HuH-7.5 (cell line): ENCODE measurements at regions not wholly inside any gene's neighbourhood (a gene's known extent, or its start where the extent isn't known, plus 50 kb on each side); places are given as distances from the start of the nearest gene placed in this dataset.
"Not testable (repeated sequence)": the region's sequence is repeated elsewhere in the genome, so short reads cannot be mapped to it uniquely, and the experiment has no call there.

Source experiments
- DNase-seq: peaks from one replicate; pipeline ENCODE4 v3.0.0; 2011; ENCODE audit warnings: low spot score

DNA sequence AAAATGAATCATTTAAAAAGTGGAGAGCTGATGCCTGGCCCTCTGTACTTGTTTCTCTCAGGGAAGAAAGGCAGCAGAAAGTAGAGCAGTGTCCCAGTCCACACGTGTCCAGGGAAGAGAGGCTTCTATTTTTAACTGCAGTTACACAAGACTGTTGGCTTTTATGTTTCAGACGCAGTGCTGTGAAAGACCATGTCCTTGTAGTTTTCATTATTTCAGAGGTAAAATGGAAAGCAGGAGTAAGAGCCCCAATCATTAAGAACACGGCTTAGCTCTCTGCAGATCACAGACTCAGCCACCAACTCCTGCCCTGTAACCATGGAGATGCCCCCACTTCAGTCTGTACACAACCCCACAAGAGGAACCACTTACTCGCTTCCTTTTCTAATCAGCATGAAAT lies 336.3 kb downstream of the DAD1 start:
- DNase-seq, result no peak

DNA sequence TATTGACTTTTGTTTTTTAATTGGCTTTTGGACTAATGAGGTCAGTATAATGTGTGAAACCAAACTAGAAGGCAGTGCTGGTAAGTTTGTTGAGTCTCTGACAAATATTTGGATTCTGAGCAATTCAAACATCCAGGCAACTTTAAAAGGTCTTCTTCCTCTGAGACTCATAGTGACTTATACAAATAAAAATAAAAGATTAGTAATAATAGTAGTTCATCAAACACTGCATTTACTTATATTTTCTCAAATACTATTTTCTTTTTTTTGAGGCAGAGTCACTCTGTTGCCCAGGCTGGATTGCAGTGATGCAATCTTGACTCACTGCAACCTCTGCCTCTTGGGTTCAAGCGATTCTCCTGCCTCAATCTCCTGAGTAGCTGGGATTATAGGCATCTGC lies 337.9 kb downstream of the DAD1 start:
- no peak for DNase-seq

DNA sequence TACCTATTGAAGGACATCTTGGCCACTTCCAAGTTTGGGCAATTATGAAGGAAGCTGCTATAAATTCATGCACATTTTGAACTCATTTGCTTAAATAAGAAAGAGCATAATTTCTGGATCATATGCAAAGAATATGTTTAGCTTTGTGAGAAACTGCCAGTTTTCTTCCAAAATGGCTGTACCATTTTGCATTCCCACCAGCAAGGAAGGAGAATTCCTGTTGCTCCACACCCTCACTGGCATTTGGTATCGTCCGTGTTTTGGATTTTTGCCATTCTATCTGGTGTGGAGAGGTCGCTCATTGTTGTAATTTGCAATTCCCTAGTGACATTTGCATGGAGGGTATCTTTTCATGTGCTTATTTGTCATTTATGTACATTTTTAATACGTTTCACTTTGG lies 339.3 kb downstream of the DAD1 start:
- DNase-seq, result no peak

DNA sequence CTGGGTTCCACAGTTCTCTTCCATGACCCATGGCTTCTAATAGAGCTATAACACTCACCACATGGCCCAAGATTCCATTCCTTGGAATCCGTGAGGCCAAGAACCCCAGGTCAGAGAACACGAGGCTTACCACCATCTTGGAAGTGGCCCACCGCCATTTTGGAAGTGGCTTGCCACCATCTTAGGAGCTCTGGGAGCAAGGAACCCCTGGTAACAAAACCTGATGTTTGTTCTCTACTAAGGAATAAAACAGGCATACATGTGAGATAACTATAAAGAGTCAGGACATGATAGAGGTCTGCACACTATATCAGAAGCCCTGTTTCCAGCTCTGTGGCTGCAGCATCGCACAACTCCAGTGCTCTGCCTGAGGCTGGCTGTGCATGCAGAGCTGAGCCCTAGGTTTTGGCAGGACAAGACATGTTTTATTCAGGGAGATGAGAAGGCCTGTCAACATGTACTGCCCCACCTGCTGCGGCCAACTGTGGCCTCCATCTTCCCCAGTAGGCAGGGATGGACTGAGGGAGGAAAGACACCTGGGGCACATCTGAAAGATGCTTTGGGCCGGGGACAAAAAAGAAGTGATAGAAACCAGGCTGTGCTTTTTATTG lies 344.9 kb downstream of the DAD1 start:
- no peak for DNase-seq

DNA sequence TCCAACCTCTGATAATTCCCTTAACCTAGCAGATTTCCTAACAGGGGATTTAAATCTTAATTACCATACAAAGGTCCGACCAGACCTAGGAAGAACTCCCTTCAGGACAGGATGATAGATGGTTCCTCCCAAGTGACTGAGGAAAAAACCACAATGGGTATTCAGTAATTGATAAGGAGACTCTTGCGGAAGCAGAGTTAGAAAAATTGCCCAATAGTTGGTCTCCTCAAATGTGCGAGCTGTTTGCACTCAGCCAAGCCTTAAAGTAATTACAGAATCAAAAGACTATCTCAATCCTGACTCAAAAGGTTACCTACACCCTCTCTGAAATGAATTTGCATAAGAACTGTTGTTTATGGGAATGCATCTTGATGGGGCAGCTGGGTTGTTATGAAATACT lies 350.7 kb downstream of the DAD1 start:
- not testable (repeated sequence) for DNase-seq

DNA sequence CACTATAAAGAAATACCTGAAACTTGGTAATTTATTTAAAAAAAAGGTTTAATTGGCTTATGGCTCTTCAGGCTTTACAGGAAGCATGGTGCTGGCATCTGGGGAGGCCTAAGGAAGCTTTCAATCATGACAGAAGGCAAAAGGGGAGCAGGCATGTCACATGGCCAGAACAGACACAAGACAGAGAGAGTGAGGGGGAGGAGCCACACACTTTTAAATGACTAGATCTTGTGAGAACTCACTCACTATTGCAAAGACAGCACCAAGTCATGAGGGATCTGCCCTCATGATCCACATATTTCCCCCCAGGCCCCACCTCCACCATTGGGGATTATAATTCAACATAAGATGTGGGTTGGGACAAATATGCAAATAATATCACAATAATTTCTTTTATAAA lies 355.6 kb downstream of the DAD1 start:
- DNase-seq, result no peak

DNA sequence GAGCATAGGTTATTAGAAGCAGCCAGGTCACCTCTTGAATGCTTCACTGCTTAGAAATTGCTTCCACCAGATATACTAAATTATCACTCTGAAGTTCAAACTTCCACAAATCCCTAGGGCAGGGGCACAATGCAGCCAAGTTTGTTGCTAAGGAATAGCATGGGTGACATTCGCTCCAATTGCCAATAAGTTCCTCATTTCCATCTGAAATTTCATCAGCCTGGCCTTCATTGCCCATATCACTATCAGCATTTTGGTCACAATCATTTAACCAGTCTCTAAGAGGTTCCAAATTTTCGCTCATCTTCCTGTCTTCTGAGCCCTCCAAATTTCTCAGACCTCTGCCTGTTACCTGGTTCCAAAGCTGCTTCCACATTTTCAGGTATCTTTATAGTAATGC lies 356.1 kb downstream of the DAD1 start:
- no peak for DNase-seq

DNA sequence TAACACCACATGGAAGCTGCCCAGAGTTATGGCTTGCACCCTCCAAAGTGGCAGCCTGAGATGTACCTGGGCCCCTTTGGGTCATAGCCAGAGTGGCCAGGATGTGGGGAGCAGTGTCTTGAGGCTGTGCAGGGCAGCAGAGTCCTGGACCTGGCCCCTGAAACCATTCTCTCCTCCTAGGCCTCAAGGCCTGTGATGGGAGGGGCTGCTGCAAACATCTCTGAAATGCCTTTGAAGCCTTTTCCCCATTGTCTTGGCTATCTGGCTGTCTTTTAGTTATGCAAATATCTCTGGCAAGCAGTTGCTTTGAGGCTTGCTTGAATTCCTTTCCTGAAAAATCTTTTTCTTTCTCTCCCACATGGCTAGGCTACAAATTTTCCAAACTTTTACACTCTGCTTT lies 356.5 kb downstream of the DAD1 start:
- DNase-seq, result no peak

DNA sequence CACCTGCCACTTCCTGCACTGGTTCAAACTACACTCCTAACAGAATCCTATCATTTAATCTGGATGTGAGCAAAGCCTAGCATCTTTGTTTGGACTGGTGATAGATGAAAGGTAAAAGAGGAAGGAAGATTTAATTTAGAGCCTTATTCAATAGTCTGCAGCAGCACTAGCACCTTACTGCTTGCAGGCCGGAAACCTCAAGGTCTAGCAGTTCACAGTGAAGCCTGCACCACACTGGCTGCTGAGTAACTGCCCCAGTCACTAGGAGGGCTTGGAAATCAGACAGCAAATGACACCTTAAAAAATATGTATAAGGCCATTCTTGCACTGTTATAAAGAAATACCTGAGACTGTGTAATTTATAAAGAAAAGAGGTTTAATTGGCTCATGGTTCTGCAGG lies 358.0 kb downstream of the DAD1 start:
- DNase-seq, result no peak

DNA sequence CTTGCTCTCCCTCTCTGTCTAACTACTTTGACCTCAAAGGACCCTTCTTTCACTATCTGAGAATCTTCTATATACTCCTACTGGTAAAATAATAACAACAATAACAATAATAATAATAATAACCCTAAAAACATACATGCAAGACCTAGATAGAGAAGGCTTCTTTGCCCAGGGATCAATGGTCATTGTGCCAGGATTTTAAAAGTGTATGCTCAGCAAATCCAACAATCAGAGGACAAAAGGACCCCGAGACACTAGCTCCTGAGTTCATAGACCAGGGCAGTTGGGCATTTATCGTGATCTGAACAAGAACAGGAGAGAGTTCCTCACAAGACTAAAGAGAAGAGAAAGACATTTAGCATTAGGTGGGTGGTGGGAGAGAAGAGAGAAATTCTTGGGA lies 358.5 kb downstream of the DAD1 start:
- no peak for DNase-seq

DNA sequence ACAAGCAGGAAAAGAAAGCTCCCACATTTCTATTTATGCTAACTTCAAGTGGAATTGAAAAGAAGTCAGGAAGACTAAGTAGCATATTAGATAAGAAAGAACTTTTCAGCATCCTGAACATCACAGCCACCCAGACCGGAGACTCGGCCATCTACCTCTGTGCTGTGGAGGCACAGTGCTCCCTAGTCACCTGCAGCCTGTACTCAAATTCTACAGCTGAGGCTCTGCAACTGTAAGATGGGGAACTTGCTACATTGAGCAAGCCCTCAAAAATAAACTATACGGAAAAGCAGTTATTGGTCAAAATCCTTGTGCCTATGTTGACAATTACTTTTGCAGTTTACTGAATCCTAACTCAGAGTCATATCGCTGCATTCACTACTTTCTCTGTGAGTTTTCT lies 361.9 kb downstream of the DAD1 start:
- DNase-seq, result no peak

DNA sequence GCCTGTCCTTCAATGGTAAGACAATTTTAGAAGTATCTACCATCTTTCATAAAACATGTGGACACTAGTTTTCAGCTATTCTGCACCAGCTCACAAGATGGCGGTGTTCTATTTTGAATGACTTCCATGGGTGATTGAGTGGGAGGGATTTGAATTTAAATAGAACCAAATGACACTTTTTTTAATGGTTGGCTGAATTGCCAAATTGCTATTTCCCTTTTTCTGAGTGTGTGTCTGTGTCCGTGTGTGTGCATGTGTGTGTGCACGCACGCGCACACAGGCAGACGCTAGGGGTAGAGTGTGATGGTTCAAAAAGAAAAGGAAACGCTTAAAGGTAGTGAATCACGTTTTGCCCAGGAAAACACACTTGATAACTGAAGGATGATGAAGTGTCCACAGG lies 362.6 kb downstream of the DAD1 start:
- DNase-seq, result no peak

DNA sequence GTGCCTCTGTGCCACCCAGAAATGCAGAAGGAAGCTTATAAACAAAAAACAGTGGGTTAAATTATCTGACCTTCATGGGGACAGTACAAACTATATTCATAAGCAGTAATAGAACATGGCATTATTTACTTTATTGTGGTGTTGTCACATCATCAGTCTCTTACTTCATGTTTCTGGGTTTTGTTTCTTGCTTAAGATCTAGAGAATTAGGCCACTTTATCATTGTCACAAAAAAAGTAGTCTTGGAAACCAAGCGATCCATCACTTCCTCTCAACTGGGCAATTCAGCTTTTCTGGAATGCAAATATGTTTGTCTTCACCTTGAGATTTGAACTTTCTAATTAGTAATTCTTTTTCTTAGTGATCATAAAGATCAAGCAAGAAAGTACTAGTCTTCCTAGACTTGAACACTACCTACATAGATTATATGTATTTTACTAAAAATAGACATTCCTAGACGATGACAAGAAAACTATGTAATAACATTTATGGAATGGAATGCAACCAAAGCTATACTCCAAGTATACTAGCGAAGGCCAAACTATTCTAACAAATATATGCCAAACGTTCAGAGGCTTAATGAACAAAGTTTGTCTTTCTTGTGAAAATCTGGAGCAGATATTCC lies 363.4 kb downstream of the DAD1 start:
- no peak for DNase-seq

DNA sequence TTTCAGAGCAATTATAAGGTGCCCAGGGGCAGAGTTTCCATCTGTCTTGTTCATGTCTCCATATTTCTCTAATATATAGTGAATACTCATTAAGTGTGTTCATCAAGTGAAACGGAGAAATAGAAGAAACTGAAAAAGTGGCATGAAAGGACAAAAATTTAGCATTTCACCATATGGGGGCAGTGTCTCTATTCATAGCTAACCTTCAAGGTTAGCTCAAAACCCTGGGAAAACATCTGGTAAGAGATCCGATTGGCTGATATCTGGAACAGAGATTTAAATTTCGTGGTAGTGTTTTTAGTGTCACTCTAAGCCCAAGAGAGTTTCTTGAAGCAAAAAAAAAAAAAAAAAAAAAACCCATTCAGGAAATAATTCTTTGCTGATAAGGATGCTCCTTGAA lies 367.5 kb downstream of the DAD1 start:
- no peak for DNase-seq

DNA sequence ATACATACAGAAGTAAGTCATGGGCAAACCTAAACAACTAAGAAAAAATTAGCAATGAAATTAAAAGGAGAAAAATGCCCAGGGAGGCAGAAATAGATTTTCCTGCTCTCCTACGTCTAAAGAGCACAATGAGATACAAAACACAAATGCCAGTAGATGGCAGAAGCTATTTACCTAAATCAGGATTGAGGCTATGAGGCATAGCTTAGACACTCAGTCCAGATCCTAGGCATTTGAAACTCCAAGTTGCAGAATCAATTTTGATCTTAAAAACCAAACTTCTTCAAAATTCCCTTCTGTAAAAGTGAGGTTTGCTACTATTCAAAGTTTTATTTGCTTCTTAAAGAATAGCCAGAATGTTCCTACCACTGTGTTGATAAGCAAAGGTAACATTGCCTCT lies 368.6 kb downstream of the DAD1 start:
- DNase-seq, result no peak

DNA sequence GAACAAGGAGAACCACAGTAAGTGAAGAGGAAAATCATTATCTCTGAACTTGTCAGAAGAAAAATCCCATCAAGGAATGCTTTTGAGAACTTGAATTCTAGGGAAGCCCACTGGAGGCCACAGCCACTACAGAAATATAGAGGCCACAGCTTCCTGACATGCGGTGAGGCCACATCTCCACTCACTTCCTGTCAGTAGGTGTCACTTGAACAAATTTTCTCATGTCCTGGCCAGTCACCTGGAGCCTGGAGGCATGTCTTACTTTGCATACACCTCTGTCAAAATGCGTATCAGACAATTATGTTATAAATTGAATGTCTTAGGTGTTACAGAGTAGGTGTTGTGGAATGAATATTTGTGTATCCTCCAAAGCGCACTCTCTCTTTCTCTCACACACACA lies 370.3 kb downstream of the DAD1 start:
- DNase-seq, result no peak

DNA sequence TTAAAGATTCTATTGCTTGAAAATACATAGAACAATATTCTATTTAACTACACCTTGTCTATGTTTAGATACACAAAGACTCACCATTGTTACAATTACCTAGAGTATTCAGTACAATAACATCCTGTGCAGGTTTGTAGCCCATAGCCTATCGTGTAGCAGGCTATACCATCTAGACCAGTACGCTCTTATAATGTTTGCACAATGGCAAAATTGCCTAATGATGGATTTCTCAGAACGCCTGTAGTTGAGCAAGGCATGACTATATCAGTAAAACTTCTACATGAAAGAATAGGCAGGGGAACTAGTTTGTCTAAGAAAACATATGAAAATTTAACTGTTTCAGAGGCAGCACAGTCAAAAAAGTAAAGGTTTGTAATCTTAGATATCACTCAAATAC lies 375.9 kb downstream of the DAD1 start:
- DNase-seq, result no peak

DNA sequence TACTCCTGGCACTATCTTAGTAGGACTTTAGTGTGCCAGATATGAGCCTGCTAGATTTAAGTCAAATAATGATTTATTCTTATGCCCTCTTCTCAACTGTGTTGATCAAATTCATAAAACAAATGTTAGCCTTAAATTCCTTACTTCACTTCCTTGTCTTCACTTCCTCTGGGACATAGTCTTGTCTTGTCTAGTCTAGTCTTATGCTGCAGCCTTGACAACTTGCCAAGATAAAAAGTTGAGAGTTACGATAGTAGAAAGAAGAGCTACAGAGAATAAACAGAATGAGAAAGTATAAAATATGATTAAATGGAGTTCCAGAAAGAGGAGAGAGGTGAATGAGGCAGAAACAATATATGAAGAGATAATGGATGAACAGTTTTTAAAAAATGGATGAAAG lies 378.1 kb downstream of the DAD1 start:
- DNase-seq, result no peak

DNA sequence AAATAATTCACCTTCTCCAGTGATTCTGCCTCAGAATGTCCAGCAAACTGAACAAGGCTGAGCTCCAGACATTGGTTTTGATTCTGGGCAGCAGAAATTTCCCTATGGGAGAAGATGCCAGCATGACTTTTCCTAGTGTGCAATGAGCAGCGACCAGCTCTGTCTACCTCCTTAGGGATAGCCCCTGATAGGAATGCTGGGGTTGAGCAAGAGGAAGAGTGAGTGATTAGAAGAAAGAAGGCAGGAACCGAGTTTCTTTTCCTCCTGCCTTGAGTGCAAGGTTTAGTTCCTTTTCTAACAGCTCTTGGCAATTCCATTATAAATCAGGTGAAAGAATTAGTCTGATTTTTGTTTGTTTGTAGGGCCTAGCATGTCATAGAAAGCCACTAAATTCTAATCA lies 379.0 kb downstream of the DAD1 start:
- DNase-seq, result no peak

DNA sequence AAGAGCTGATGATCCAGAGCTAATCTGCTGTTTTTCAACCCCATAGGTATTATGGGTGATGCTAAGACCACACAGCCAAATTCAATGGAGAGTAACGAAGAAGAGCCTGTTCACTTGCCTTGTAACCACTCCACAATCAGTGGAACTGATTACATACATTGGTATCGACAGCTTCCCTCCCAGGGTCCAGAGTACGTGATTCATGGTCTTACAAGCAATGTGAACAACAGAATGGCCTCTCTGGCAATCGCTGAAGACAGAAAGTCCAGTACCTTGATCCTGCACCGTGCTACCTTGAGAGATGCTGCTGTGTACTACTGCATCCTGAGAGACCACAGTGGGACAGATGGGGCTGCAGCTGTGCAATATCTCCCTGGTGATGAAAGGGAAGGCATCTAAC lies 386.0 kb downstream of the DAD1 start:
- no peak for DNase-seq

DNA sequence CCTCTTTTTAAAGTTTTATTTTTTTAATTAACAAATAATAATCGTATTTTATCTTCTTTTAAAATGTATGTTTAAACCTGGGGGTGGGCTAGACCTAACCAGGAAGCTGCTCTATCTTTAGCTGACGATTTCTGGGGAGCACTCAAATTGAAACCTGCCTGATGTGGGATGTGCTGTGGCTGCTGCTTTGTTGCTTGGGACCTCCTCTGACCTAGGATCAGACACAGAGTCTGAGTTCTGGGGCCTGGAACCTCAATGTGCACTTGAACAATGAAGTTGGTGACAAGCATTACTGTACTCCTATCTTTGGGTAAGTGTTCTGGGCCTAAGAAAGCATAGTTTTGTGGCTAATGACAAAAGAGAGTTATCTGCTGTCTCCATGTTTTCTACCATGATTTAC lies 386.7 kb downstream of the DAD1 start:
- no peak for DNase-seq

DNA sequence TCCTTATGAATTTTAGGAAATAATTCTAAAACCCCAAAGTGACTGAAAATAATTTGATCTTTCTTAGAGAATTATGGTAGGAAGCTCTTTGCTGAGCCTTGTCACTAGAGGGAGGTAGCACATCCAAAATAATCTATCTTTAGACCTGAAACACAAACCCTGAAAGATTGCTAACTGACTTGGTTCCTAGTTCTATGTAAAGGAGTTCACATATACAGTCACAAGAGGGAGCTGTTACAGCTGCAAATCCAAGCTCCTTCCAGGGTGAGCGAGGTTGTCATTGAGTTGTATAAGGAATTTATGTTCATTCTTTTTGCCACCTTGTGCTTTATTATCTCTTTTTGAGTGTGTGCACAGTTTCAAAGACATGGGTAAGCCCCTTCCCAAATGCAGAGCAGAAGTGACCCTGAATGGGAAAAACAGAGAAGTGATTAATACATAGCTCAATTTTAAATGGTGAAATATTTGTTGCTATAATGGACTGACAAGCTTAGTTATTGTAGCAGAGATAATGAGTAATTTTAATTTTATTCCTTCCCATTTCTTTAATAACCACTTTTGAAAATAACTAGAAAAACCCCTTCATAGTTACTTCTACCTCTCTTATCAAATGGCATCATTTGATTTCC lies 387.9 kb downstream of the DAD1 start:
- DNase-seq, result peak; percentile 9

DNA sequence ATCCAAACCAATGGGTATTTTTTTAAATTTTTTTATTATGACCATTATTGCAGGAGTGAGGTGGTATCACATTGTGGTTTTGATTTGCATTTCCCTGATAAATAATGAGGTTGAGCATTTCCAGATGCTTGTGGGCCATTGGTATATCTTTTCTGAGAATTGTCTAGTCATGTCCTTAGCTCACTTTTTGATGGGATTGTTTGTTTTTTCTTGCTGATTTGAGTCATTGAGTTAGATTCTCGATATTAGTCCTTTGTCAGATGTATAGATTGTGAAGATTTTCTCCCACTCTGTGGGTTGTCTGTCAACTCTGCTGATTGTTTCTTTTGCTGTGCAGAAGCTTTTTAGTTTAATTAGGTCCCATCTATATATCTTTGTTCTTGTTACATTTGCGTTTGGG lies 388.9 kb downstream of the DAD1 start:
- DNase-seq, result not testable (repeated sequence)

DNA sequence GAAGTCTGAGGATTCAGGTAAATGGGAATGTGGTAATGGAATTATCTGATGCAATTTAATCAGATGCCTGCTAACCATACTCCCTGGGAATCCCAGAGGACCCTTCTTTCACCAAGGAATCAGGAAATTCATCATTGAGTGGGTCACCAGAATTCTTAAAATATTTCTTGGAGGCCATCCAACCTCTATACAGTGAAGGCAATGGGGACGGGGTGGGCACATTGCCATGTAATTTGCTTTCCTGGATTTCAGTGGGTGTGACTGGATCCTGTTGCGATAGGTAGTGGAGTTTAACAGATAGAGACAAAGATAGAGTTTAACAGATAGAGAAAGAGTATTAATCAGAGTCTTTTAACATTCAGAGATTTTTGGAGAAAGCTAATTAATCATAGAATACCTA lies 394.4 kb downstream of the DAD1 start:
- DNase-seq, result no peak
